ENCODE measurements at regions not wholly inside any gene's neighbourhood (a gene's known extent, or its start where the extent isn't known, plus 50 kb on each side); places are given as distances from the start of the nearest gene placed in this dataset.
A peak's percentile ranks its signal among the peaks of the same experiment; 100 is the strongest.

DNA sequence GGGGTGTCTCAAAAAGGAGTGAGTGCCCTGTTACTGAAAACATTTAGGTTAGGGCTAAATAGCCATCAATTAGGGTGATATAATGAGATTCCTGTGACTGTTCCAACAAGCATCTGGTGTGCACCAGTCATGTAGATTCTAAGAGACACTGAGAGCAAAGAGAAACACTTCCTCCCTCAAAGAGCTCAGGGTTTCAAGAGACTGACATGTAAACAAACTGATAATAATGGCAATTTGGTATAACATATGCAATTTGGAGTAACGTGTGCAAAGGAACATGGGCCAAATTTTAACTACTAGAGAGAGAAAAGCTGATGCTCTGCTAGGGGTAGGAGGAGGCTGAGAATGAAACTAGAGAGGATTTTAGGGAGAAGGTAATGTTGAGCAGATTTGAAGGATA lies 237.1 kb downstream of the BMP4 start:
- H3K9ac ChIP-seq (ENCODE audit: low read length in 3 of 3), result no peak overlapping the region
- TF ChIP-seq, protein P1, sequence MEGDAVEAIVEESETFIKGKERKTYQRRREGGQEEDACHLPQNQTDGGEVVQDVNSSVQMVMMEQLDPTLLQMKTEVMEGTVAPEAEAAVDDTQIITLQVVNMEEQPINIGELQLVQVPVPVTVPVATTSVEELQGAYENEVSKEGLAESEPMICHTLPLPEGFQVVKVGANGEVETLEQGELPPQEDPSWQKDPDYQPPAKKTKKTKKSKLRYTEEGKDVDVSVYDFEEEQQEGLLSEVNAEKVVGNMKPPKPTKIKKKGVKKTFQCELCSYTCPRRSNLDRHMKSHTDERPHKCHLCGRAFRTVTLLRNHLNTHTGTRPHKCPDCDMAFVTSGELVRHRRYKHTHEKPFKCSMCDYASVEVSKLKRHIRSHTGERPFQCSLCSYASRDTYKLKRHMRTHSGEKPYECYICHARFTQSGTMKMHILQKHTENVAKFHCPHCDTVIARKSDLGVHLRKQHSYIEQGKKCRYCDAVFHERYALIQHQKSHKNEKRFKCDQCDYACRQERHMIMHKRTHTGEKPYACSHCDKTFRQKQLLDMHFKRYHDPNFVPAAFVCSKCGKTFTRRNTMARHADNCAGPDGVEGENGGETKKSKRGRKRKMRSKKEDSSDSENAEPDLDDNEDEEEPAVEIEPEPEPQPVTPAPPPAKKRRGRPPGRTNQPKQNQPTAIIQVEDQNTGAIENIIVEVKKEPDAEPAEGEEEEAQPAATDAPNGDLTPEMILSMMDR (IDR thresholded peaks at IDR 0.05; ENCODE audit: borderline replicate concordance, extremely low read depth, insufficient read depth), result no peak
- no peaks in the 10 kb centered on the region for H3K27me3 ChIP-seq (ENCODE audit: control insufficient read depth, insufficient read depth, low read length)
- H3K4me1 ChIP-seq (ENCODE audit: control insufficient read depth in 2 of 3, insufficient read depth in 2 of 3, low read depth in 1 of 3, low read length in 3 of 3), result peaks cover 0 to 2% (median 0%) of the 10 kb centered on the region in 3 donors
- FAIRE-seq (no peak), DNase-seq (no peak)
- peaks cover 0 to 6% (median 0%) of the 10 kb centered on the region in 3 donors for H3K9me3 ChIP-seq (ENCODE audit: control insufficient read depth in 2 of 3, insufficient read depth in 1 of 3, low read length in 3 of 3)
- H3K4me3 ChIP-seq (ENCODE audit: low read length in 3 of 3), result no peak overlapping the region
- intact Hi-C loops (cut with DNase I), result no loop called here
- H3K36me3 ChIP-seq (ENCODE audit: control insufficient read depth in 2 of 3, insufficient read depth in 3 of 3, low read length in 3 of 3), result no peaks in the 10 kb centered on the region
- no peak overlapping the region for H3K27ac ChIP-seq (ENCODE audit: low read depth in 2 of 2, low read length in 2 of 2)

GRCh38 chr14:53716578-53716977 lies 240.0 kb downstream of the BMP4 start:
- intact Hi-C loops (cut with DNase I), result no loop called here
- H3K9ac ChIP-seq (ENCODE audit: low read length in 3 of 3), result no peak overlapping the region

DNA sequence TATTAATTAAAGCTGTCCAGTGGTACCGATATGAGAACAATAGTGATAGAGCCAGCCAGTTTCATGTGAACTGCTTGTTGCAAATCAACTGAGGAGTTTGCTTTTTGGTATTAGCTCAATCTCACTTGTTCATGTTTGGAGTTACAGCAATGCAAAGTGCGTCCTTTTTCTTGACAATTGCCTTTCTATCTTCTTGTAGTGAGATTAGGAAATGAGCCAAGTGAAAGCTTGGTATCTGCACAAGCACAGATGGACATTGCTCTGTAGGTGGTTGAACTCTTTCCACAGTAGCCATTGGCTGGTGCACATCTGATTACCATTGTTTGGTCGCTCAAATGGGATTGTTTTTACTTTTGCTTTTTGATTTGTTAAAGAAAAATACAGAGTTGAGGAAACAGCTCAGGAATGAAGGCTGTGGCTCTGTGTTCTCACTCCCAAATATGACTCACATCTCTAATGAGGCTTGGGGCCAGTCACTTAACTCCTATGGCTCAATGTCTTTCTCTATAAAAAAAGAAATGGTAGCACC lies 241.4 kb downstream of the BMP4 start:
- Histone ChIP-seq H3K36me3 (ENCODE audit: control insufficient read depth in 2 of 3, insufficient read depth in 3 of 3, low read length in 3 of 3) (no peaks in the 10 kb centered on the region), H3K9ac (ENCODE audit: low read length in 3 of 3) (no peak overlapping the region), H3K4me1 (ENCODE audit: control insufficient read depth in 2 of 3, insufficient read depth in 2 of 3, low read depth in 1 of 3, low read length in 3 of 3) (peaks cover 0 to 2% (median 0%) of the 10 kb centered on the region in 3 donors), H3K9me3 (ENCODE audit: control insufficient read depth in 2 of 3, insufficient read depth in 1 of 3, low read length in 3 of 3) (no peaks in the 10 kb centered on the region), H3K27me3 (ENCODE audit: control insufficient read depth, insufficient read depth, low read length) (no peaks in the 10 kb centered on the region), H3K27ac (ENCODE audit: low read depth in 2 of 2, low read length in 2 of 2) (no peak overlapping the region), H3K4me3 (ENCODE audit: low read length in 3 of 3) (peak overlapping the region in 2 of 3 donors; percentile 2 to 21)
- TF ChIP-seq, protein P1 (IDR thresholded peaks at IDR 0.05; ENCODE audit: borderline replicate concordance, extremely low read depth, insufficient read depth), result no peak
- intact Hi-C loops (cut with DNase I), result no loop called here
- FAIRE-seq, result no peak
- DNase-seq, result peak in 1 of 5 donors; percentile 3

More at GRCh38 chr14:53716578-53716977, 240.0 kb downstream of the BMP4 start:
- Histone ChIP-seq H3K27ac (ENCODE audit: low read depth in 2 of 2, low read length in 2 of 2) (no peak overlapping the region), H3K4me1 (ENCODE audit: control insufficient read depth in 2 of 3, insufficient read depth in 2 of 3, low read depth in 1 of 3, low read length in 3 of 3) (peaks cover 0 to 2% (median 0%) of the 10 kb centered on the region in 3 donors), H3K27me3 (ENCODE audit: control insufficient read depth, insufficient read depth, low read length) (no peaks in the 10 kb centered on the region), H3K9me3 (ENCODE audit: control insufficient read depth in 2 of 3, insufficient read depth in 1 of 3, low read length in 3 of 3) (no peaks in the 10 kb centered on the region), H3K4me3 (ENCODE audit: low read length in 3 of 3) (no peak overlapping the region), H3K36me3 (ENCODE audit: control insufficient read depth in 2 of 3, insufficient read depth in 3 of 3, low read length in 3 of 3) (no peaks in the 10 kb centered on the region)
- TF ChIP-seq, protein P1 (IDR thresholded peaks at IDR 0.05; ENCODE audit: borderline replicate concordance, extremely low read depth, insufficient read depth), result no peak
- DNase-seq, result no peak
- no peak for FAIRE-seq
